Large intestine (tissue), 3 donors: ENCODE measurements at regions not wholly inside any gene's neighbourhood (a gene's known extent, or its start where the extent isn't known, plus 50 kb on each side); places are given as distances from the start of the nearest gene placed in this dataset.

ENCODE experiments used
- DNase-seq, 2 donors: peaks; one replicate each; pipeline versions ENCODE4 v3.0.0 to v3.0.0-alpha.2; 2013
- H3K27ac ChIP-seq: one replicate; pipeline ENCODE4 v1.5.1; 2013; ENCODE audit warnings: low read length
- H3K27me3 ChIP-seq: 2 replicates; pipeline ENCODE4 v1.6.1; 2013; ENCODE audit warnings: low read length; ENCODE audit not compliant: control insufficient read depth, insufficient read depth
- H3K36me3 ChIP-seq: 2 replicates; pipeline ENCODE4 v1.6.1; 2013; ENCODE audit warnings: low read length; ENCODE audit not compliant: control insufficient read depth, insufficient read depth
- H3K4me1 ChIP-seq: one replicate; pipeline ENCODE4 v1.6.1; 2013; ENCODE audit warnings: low read length; ENCODE audit not compliant: control insufficient read depth, insufficient read depth
- H3K4me3 ChIP-seq: one replicate; pipeline ENCODE4 v1.5.1; 2013; ENCODE audit warnings: low read length
- H3K9me3 ChIP-seq: one replicate; pipeline ENCODE4 v1.6.1; 2013; ENCODE audit warnings: mild to moderate bottlenecking, low read depth, low read length, moderate library complexity; ENCODE audit not compliant: control insufficient read depth
- WGBS: methylation state at CpG from one replicate; pipeline ENCODE4 v1.1.5; 2013; ENCODE audit warnings: low lambda C conversion rate; ENCODE audit not compliant: insufficient coverage; 5-methylcytosine and 5-hydroxymethylcytosine counted together

DNA sequence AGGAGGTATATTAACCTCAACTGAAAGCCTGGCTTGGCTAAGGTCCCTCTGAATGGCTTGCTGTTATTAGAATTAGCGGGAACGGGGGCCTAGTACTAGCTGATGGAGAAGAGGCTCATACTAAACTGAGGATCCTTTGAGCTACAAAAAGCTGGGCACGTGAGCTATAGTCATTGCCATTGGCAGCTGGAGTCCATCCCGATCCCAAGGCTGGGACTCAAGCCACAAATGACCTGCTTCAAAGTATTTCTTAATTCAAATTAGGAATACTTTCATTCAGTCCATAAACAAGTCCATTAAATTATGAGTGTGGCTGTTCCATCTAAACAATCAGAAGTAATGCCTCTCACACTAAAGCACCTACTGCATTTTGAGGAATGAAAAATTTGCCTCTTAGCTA lies 114.5 kb downstream of the DACT1 start:
- no peaks in the 10 kb centered on the region for H3K36me3 ChIP-seq
- no peak overlapping the region for H3K4me3 ChIP-seq
- no CpG with 5 or more reads among the region's 4 CpGs for WGBS
- DNase-seq, result no peak
- no peaks in the 10 kb centered on the region for H3K27me3 ChIP-seq
- H3K27ac ChIP-seq, result peak overlapping the region; percentile 12
- peaks cover 24% of the 10 kb centered on the region for H3K4me1 ChIP-seq
- H3K9me3 ChIP-seq, result peaks cover 8% of the 10 kb centered on the region

DNA sequence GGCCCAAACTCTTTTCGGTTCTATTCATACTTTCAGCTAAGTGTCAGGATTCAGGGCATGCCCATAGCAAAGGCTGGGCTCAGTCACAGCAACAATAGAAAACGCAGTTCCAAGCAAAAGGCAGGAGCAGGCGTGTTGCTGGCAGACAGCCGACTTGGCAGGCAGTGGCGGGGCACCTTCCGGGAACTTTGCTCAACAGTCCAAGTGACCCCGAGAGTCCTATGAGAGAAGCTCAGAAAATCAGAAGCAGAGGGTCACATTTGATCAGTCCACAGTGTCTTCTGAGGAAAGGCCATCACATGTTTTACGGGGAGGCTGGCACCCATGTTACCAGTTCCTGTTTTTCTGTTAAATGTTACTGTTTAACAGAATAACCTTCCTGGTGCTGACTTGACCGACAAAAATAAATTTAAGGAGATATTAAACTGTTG lies 115.0 kb downstream of the DACT1 start:
- H3K27ac ChIP-seq, result peak overlapping the region; percentile 12
- no CpG with 5 or more reads among the region's 9 CpGs for WGBS
- H3K36me3 ChIP-seq, result no peaks in the 10 kb centered on the region
- no peaks in the 10 kb centered on the region for H3K27me3 ChIP-seq
- no peak overlapping the region for H3K4me3 ChIP-seq
- peaks cover 8% of the 10 kb centered on the region for H3K9me3 ChIP-seq
- peaks cover 24% of the 10 kb centered on the region for H3K4me1 ChIP-seq
- DNase-seq, result peak; percentile 81 to 87

DNA sequence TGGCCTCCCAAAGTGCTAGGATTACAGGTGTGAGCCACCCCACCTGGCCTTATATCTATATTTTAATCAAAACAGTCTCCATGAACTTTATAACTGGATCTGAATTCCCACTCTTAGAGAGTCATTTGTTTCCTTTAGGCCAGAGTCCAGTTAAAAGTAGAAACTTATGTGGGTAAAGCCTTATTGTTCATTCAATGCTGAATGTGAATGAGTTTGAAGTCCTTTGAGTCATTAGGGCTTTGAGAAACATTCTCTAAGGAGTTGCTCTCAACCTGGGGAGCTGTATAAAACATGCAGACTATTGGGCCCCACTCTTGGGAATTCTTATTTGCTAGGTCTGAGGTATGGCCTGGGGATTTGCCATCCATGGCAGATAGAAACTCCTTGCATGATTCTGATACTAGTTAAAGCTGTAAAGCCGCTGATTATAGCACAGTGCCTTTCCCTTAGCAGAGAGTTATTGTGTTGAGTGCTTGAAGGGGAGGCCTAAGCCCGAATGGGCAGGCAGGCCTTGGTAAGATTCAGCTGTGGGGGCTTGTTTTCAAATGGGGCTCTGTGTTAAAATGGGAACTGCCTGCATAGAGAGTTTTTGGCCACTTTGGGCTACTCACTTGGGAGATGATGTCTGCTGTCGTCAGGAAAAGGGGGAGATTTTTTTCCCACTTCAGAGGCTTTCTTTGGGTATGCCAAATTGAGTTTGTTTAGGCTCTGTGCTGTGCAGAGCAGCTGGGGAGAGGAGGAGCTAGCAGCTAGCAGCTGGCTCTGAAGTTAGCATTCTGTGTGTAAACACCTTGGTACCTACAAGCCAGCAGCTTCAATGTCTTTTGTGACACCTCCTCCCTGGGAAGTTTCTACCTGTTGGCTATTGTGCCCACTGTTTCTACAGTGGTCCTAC lies 117.5 kb downstream of the DACT1 start:
- H3K4me1 ChIP-seq, result peaks cover 18% of the 10 kb centered on the region
- H3K27me3 ChIP-seq, result no peaks in the 10 kb centered on the region
- H3K27ac ChIP-seq, result peak overlapping the region; percentile 45
- peak; percentile 31 to 65 for DNase-seq
- H3K9me3 ChIP-seq, result peaks cover 8% of the 10 kb centered on the region
- no CpG with 5 or more reads among the region's 3 CpGs for WGBS
- H3K36me3 ChIP-seq, result no peaks in the 10 kb centered on the region
- H3K4me3 ChIP-seq, result no peak overlapping the region

DNA sequence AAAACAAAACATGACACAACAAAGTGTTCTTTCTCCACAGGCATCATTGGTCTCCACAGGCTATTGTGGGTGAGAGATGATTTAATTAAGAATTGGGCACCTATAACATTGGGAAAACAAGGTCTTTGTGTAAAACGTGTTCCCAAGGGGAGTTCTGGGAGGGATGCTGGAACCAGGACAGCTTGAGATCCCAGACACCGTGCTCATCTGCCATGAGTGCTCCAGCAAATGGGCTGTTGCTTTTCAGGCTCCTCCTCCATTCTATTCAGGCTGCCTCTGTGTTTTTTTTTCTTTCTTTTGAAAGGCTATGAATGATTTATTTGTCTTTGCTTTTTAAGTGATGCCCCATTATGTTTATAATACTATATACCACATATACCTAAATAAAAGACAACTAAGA lies 122.4 kb downstream of the DACT1 start:
- Histone ChIP-seq H3K27ac (no peak overlapping the region), H3K36me3 (no peaks in the 10 kb centered on the region), H3K4me3 (no peak overlapping the region), H3K9me3 (no peaks in the 10 kb centered on the region), H3K4me1 (peaks cover 13% of the 10 kb centered on the region), H3K27me3 (no peaks in the 10 kb centered on the region)
- 80% methylated on average over 2 of the region's 2 CpGs for WGBS
- no peak for DNase-seq

DNA sequence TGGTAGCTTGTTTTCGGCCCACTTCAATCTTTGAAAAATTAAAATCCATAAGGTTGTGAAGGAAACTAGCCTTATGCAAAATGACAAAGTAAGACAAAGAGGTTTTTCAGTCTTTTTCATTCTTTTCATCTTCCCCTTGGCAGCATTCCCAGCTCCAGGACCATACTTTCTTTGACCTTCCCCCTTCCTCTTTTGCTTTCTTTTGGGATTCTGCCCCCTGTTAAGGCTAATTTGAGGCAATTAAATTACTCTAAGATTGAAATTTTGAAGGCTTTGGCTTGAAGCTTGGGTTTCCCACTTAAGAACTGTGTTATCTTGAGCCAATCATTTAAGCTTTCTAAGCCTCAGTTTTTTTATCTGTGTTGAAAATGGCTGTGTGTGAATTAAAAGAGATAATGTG lies 124.9 kb downstream of the DACT1 start:
- no CpG with 5 or more reads among the region's 1 CpG for WGBS
- Histone ChIP-seq H3K9me3 (no peaks in the 10 kb centered on the region), H3K27ac (no peak overlapping the region), H3K4me3 (no peak overlapping the region), H3K27me3 (no peaks in the 10 kb centered on the region), H3K36me3 (no peaks in the 10 kb centered on the region), H3K4me1 (peaks cover 9% of the 10 kb centered on the region)
- DNase-seq, result no peak

DNA sequence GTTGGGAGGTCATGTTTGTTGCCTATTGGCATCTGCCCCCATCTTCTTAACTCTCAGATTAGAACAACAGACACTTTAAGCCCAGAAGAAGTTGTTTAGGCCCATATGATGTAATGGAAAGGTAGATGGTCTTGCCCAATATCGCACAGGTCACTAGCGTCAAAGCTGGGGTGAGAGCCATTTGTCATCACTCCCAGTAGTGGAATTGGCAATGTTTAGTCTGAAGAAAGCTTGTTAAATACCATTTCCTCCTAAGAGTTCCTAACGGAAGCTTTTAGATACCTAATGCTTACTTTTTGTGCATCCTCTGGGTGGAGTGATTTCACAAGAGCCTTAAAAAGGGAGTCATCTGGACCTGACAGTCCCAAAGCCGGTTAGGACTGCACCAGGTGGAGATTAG lies 125.4 kb downstream of the DACT1 start:
- Histone ChIP-seq H3K9me3 (no peaks in the 10 kb centered on the region), H3K4me3 (no peak overlapping the region), H3K4me1 (peaks cover 9% of the 10 kb centered on the region), H3K27ac (no peak overlapping the region), H3K27me3 (no peaks in the 10 kb centered on the region), H3K36me3 (no peaks in the 10 kb centered on the region)
- no peak for DNase-seq
- 80% methylated on average over 1 of the region's 4 CpGs for WGBS

DNA sequence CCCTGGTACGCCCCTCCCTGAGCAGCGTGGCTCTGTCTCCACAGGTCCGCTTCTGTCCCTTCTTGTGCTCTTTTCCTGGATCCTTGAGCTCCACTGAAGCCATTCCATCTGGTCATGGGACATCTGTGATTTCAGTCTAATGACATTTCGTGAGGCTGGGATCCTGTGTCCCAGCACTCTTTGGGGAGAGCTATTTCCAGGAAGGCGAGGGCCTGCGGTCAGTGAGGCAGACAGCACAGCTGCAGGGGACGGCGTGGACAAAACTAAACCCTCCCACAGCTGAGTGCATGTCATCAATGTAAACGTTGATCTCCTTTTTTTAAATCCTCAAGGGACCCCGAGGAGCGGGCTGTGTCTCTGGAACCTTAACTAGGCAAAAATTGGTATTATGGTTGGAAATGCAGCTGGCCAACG lies 127.7 kb downstream of the DACT1 start:
- WGBS, result no CpG with 5 or more reads among the region's 12 CpGs

DNA sequence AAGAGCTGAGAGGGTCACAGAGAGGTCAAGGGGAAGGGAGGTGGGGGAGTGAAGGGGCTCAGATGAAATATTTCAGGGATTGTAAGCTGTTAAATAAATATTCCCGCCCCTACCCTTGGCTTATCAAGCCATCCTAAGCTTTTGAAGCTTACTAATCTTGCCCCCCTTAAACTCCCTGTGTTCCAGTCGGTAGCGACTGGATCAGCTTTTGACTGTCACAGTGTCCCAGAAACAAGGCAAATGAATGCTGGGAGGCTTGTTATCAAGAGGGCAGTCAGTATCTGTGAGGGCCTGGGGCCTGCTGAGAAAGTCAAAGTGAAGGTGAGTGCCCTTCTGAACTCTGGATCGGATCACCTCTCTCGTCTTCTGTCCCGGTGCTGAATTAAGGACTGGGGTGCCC lies 128.1 kb downstream of the DACT1 start:
- no peaks in the 10 kb centered on the region for H3K9me3 ChIP-seq
- peaks cover 14% of the 10 kb centered on the region for H3K4me1 ChIP-seq
- no peak overlapping the region for H3K4me3 ChIP-seq
- H3K27ac ChIP-seq, result peak overlapping the region; percentile 33
- 20% methylated on average over 1 of the region's 6 CpGs for WGBS
- no peaks in the 10 kb centered on the region for H3K36me3 ChIP-seq
- no peak for DNase-seq
- no peaks in the 10 kb centered on the region for H3K27me3 ChIP-seq

More for the DNA sequence above, 127.7 kb downstream of the DACT1 start:
- Histone ChIP-seq H3K27me3 (no peaks in the 10 kb centered on the region), H3K4me3 (no peak overlapping the region), H3K9me3 (no peaks in the 10 kb centered on the region), H3K36me3 (no peaks in the 10 kb centered on the region), H3K4me1 (peaks cover 13% of the 10 kb centered on the region), H3K27ac (peak overlapping the region; percentile 33)
- DNase-seq, result peak; percentile 38 to 49

DNA sequence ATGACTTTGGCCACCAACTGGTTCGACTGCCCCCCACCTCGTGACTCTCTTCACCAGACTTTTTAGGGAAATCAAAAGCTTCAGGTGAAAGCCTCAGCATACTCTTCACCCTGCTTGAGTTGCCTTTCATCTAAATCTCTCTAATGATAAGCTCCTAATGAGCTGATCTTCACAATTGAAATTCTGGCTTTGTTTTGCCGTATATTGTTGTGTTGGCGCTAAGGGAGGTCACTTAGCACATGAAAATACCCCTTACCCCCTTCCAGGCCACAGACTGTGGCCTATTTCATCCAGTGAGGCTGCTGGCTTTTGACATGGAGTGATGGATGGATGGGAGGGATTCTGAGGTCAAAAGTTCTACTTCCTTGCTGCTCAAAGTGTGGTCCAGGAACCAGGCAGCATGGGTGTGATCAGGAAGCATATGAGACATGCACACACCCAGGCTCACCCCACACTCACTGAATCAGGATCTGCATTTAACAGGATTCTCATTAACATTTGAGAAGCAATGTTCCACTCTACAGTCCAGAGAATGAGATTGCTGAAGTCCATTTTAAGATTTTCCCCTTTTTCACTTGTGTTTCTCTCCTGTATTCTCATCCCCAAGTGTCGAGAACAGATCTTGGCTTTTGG lies 131.4 kb downstream of the DACT1 start:
- 100% methylated on average over 1 of the region's 5 CpGs for WGBS
- H3K9me3 ChIP-seq, result no peaks in the 10 kb centered on the region
- H3K4me3 ChIP-seq, result no peak overlapping the region
- H3K36me3 ChIP-seq, result no peaks in the 10 kb centered on the region
- H3K4me1 ChIP-seq, result peaks cover 38% of the 10 kb centered on the region
- H3K27me3 ChIP-seq, result no peaks in the 10 kb centered on the region
- no peak for DNase-seq
- H3K27ac ChIP-seq, result no peak overlapping the region

DNA sequence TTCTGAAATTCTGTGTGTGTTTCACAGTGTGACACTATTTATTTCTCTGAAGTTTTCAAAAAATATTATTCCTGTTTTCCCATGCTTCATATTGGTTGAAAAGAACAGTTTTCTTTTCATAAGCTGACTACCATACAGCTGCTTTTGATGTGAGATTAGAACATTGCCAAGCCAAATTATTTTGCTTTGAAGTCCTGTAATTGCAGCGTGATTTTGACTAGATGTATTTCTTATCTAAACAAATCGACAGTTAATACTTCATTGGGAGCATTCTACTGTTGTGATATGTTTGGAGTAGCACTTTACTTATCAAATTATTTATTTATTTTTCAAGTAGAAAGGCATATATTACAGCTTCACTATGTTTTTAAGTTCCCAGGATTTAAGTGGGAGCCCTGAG lies 132.0 kb downstream of the DACT1 start:
- no peaks in the 10 kb centered on the region for H3K27me3 ChIP-seq
- H3K9me3 ChIP-seq, result no peaks in the 10 kb centered on the region
- no peak overlapping the region for H3K27ac ChIP-seq
- no peak for DNase-seq
- peaks cover 38% of the 10 kb centered on the region for H3K4me1 ChIP-seq
- H3K4me3 ChIP-seq, result no peak overlapping the region
- WGBS, result no CpG with 5 or more reads among the region's 2 CpGs
- H3K36me3 ChIP-seq, result no peaks in the 10 kb centered on the region
